HG02884 (cell line): ENCODE measurements at regions not wholly inside any gene's neighbourhood (a gene's known extent, or its start where the extent isn't known, plus 50 kb on each side); places are given as distances from the start of the nearest gene placed in this dataset.
A peak's percentile ranks its signal among the peaks of the same experiment; 100 is the strongest.

Source experiments
- ATAC-seq: cut with Tn5 transposase; IDR thresholded peaks from one replicate; pipeline ENCODE4 v1.9.1; 2021; ENCODE audit warnings: mild to moderate bottlenecking, moderate library complexity; ENCODE audit not compliant: unreplicated experiment

DNA sequence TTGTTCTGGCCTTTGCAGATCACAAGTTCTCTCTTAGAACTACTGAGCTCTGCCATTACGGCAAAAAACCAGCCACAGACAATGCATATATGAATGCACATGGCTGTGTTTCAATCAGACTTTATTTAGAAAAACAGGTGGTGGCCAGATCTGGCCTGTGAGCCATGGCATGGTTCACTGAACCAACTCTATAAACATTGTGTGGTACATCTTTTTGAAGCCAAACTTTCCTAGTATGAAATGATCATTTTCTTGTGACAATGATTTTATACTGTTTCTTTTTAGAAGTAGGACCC lies 65.9 kb upstream of the AMZ2 start:
- ATAC-seq: no peak

DNA sequence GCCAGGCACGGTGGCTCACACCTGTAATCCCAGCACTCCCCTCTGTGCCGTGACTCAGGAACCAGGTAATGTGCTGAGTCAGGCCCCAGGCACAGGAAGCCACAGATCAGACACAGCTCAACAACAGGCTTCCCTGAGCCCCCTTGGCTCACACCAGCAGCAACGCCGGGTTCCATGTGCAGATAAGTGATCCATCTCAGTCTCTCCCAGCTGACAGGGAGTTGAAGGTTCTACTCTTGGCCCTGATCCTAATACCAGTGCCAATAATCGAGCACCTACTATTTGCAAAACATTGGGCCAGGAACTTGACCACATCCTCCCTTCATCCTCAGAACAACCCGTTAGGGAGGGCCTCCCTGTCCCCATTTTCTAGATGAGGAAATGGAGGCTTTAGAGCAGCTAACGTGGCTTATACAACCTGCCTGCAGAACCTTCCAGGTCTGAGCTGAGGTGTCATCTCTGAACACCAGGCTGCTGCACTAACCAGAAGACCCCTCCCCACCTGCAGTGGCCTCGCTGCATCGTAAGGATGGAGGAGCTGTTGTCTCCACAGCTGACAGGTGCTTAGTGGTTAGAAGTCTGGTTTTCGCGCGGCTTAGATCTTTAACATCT lies 64.8 kb upstream of the AMZ2 start:
- no peak for ATAC-seq

DNA sequence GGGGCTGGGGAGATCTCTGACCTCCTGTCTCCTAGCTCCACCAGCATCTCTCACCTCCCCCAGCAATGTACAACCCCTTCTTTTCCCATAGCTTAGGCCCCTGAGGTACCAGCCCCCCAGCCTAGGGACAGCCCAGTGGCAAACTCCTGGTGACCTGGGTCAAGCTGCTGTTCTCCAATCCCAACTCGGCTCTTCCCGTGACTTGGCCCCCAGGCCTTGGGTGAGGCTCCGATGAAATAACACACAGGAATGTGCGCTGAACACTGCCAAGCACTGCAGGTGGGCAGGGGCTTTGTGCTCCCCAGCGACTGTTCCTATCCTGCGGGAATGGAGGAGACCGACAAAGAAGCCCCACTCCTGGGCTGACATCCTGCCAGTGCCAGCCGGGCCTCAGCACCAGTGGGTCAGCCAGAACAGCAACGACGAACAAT lies 63.7 kb upstream of the AMZ2 start:
- no peak for ATAC-seq

DNA sequence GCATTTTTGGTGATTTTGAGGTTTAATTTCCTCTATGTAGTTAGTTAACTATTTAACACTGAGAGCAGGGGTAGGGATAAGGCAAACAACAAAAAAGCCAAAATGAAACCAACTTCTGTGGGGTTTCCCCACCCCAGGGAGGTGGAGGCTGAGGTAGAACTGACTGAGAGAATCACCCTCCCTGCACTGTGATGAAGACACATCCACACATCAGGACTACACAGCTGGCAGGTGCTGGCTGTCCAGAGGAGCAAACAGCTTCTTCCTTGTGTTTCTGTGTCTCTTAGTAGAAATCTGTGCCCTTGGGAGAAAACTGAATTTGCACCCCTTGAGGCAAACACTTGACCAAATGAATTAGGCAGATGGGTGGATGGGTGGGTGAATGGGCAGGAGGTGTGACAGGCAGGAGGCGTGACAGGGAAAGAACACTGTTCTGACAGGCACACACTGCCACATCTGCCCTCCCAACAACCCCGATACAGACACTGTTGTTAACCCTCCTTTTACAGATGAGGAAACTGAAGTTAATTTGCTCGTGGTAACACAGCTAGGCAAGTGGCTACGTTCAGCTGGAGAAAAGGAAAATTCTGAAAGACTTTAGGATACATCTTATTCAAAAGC lies 62.9 kb upstream of the AMZ2 start:
- peak; percentile 57 for ATAC-seq

DNA sequence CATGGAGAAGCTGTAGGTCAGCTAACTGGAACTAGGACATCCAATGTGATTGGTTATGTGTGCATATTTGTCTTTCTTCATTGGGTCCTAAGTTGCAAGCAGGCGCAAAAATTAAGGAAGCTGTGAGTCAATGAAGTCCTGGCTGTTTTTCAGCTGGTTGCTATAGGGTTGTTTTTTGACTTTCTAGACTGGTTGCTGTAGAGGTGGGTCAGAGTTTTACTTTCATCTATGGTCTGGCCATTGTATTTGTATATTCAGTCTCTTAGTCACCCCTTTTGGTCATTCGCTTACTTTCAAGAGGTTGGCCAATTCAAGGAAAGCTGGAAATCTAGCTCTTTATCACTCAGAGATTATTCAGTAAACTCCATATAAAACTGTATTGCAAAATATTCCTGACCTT lies 62.0 kb upstream of the AMZ2 start:
- no peak for ATAC-seq

DNA sequence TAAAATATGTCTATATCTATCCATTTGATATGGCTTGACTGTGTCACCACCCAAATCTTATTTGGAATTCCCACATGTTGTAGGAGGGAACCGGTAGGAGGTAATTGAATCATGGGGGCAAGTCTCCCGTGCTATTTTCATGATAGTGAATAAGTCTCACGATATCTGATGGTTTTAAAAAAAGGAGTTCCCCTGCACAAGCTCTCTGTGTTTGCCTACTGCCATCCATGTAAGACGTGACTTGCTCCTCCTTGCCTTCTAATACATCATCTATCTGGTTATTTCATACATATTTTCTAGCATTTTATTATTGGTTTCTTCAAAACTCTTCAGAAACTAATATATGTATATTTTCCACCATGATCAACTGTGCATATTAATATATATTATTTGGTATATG lies 57.3 kb upstream of the AMZ2 start:
- no peak for ATAC-seq

DNA sequence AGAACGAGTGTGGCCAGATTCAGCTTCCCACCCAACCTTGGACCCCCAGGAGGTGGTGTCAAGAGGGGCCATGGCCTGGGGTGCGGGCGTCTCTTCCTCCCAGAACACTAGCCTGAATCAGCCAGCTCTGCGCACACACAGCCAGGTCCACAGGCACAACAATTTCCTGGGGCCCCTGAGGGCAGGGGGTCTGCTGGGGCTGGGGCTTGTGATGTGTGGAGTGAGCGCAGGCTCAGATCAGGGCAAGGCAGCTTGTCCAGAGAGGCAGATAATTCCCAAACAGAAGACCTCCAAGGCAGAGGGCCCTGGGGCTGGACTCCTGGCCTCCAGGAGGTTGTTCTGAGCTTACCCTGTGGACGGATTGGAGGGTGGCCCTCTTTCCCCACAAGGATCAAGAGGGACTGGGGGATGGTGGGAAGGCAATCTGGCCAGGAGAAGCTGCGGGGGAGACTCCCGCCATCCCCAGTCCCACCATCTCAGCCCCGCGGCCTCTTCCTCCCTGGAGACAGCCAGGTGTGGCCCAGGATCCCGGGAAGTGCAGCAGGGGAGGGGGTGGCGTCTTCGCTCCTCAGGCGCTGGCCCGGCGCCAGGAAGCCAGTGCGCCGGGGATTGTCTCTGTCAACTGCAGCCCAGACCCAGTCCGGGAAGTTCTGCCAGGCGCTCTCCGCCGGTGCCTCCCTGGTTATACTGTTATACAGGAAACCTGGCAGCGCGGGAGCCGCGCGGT lies 52.0 kb upstream of the AMZ2 start:
- ATAC-seq: no peak

DNA sequence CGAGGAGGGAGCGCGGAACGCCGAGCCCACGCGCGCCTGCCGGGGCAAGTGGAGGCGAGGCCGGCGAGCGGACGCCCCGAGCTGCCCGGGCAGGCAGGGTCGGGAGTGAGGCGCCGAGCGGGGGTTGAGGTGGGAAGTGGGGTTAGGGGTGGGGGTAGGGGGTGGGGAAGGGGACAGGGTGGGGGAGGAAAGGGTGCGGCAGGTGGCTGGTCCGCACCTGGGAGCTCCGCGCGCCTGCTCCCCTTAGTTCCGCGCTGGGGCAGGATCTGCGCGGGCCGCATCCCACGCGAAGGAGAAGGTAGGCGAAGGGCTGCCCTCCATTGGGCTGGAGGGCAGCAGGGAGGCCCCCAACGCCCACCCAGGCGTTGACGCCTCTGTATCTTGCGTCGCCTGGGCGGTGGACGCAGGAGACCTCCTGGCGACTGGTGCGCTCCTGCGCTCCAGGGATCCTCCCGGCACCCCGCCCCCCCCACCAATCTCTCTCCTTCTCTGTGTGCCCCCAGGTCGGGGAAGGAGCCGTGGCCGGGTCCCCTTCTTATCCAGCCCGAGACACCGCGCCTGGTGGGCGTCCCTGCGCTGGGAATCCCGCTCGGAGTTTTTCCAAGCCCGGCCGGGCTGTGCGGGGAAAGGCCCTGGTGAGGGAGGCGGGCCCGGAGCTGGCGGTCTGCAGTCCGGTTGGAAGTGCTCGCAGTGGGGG lies 51.3 kb upstream of the AMZ2 start:
- ATAC-seq: no peak

DNA sequence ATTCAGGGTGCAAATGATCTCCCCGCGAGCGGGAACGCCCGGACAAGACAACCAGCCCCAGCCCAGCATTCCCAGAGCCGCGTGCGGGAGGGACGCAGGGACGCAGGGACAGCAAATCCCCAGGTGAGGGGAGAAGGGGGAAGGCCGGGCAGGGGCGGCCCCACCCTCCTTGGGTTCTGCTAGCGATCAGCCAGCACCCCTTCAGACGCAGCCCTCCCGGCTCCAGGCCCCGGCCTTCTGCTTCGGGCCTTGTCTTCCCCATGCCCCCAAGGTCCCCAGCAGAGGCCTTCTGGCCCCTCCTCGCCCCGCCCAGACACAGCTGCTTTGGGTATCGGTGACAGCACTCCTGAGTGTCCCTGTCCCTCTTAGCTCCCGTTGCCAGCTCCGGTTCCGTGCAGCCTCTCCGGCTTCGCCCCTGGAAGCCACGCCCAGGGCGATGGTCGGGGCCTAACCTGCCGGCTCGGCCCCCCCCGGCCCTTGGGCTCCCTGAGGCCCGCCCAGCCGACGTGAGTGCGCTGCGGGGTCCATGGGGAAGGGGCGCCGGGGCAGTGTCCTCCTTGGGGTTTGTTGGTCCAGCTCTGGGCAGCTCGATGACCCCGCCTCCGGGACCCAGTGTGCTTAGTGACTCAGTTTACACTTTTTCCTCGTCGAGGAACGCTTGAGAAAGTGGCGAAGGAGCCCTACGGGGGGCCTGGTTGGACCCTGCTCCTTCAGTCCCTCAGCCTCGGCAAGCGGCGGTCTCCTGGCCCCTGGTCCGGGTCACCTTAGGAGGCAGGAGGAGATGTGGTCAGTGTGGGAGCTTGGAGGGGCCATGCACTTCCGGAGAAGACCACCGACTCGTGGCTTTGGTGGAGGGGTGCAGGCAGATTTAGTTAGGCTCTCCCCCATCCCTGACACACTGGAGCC lies 50.5 kb upstream of the AMZ2 start:
- ATAC-seq: no peak

DNA sequence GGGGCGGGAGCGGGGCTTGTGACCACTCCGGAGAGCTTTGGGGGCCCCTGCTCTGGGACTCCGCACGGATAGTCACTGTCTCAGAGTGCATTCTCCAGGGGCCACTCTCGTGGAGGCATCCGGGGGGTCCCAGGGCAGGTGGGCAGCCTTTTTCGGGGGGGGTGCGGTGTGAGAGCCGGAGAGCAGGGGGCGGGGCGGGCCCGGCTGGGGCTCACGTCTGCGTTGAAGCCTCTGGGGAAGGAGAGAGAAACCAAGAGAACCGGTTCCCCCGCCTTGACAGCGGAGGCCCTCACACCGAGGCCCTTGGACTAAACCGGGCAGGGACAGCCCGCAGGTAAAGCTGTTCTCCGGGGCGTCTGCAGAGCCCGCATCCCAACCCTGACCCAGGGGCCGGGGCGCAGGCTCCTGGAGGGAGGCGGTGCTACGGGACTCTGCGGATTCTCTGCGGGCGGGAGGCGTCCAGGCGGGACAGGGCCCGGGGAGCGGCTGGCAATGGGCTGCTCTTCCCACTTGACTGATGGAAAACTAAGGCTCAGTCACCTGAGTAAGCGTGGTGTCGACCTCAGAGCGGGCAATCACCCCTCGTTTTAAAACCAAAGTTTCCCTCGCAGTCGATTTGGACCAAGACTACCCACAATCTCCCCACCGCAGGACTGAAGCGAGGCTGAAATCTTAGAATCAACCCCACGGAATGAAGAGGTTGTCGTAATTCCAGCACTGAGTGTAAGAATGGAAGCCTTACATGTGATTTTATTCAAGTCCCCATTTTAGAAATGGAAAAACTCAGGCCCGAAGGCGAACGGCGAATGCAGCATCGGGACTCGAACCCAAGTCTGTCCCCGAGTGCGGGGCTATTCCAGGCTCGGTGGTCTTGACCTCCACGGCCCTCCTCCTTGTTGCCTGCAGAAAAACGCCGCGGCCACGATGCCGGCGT lies 49.6 kb upstream of the AMZ2 start:
- no peak for ATAC-seq
